HG02759 (cell line): ENCODE measurements at regions not wholly inside any gene's neighbourhood (a gene's known extent, or its start where the extent isn't known, plus 50 kb on each side); places are given as distances from the start of the nearest gene placed in this dataset.
"Not testable (repeated sequence)": the region's sequence is repeated elsewhere in the genome, so short reads cannot be mapped to it uniquely, and the experiment has no call there.

Experiments used
- ATAC-seq: cut with Tn5 transposase; IDR thresholded peaks from one replicate; pipeline ENCODE4 v1.9.1; 2021; ENCODE audit warnings: mild to moderate bottlenecking, moderate library complexity; ENCODE audit not compliant: unreplicated experiment

DNA sequence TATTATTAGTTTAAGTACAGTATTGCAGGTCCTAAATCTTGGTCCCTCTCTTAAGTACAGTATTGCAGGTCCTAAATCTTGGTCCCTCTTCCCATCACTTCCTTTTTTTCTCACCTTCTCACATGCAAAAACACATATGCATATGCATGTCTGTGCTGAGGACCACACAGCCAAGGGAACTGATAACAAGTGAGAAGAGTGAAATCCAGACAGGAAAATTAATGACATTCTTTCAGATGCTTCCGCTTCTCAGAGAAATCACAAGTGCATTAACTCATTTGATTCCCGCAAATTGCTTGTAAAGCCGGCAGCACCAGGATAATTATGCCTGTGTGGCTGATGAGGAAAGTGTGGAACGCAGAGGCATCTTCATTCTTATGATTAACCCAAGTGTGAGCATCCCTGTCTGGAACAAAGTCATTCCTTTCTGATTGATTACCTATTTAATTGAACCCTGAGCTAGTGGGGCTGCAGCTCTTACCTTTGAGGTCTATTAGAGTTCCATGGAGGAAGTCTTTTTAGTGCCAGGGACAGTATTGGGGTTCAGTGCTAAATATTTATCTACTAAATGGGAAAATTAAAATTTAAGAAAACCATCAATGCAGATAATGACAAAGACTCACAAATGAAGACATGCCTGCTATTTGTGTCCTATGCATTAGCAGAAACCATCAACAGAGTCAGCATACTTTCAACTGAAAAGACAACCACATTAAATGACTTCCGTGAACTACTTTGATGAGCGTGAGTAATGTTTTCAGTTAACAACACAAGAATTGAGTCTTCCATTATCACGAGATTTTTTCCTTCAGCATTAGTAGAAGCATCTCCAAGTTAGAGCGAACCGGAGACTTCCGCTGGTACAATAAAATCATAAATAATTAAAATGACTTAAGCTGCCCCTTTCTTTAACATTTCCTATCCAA is 220.4 kb upstream of the SLC35G4 start:
- no peak for ATAC-seq

- ATAC-seq, result peak; percentile 77
Observed at GRCh38 chr18:11387880-11388279, 221.5 kb upstream of the SLC35G4 start.

GRCh38 chr18:11383381-11383780 is 226.0 kb upstream of the SLC35G4 start:
- ATAC-seq, result no peak

- ATAC-seq, result no peak
Observed at GRCh38 chr18:11380968-11381367, 228.4 kb upstream of the SLC35G4 start.

DNA sequence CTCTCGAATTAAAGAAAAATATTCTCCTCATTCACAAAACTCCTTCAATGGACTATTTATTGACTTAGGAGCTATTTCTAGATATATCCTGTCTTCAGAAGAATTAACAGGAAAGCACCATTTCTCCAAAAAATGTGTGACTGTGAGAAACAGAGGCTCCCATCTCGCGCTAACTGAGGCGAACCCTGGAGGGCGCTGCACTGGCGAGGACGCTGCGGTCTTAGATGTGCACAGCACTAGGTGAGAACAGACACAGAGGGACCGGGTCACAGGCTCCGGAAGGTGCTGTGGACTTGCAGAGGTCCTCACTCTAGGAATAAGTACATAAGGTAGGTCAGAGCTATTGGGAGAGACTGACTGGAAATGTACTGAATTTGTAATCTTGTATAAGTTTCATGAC is 229.7 kb upstream of the SLC35G4 start:
- no peak for ATAC-seq

- ATAC-seq, result no peak
Observed at GRCh38 chr18:11377766-11378540, 228.6 kb upstream of the PIEZO2 start.

DNA sequence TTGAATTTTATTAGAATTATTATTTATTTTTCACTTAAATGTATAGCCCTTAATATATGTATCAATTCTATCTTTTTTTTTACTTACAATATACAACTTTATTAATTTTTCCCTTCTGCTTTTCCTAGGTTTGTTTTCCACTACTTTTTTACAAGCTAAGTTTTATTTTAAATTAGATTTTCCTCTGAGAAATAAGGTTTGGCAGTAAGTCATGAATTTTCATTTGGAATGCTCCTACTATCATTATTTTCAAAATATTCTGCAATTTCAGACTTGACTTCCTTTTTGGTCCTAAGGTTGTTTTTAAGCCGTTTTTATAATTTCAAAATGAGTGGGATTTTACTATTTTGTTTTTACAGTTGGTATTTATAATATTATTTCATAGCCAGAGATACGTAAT is 222.8 kb upstream of the PIEZO2 start:
- ATAC-seq, result no peak

- ATAC-seq, result no peak
Observed at GRCh38 chr18:11369556-11369955, 220.2 kb upstream of the PIEZO2 start.

- no peak for ATAC-seq
Observed at GRCh38 chr18:11368020-11368419, 218.7 kb upstream of the PIEZO2 start.

DNA sequence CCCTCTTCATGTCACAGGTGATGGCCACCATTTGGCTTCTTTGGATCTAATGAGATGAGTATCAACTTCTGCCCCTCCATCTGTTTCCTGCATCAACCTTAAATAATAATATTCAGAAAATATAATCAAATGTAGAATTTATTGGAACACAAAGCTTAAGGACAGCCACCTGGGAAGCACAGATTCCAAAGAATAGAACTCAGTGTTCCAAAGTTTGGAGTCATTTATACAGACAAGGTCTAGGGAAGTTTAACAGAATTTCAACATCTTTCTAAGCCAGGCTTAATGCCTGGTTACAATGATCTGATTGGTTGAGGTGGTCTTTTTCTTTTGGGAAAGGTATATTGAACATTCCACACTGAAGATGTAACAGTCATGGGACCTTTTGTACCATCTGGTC is 218.0 kb upstream of the PIEZO2 start:
- no peak for ATAC-seq

- no peak for ATAC-seq
Observed at GRCh38 chr18:11366410-11366809, 217.0 kb upstream of the PIEZO2 start.

DNA sequence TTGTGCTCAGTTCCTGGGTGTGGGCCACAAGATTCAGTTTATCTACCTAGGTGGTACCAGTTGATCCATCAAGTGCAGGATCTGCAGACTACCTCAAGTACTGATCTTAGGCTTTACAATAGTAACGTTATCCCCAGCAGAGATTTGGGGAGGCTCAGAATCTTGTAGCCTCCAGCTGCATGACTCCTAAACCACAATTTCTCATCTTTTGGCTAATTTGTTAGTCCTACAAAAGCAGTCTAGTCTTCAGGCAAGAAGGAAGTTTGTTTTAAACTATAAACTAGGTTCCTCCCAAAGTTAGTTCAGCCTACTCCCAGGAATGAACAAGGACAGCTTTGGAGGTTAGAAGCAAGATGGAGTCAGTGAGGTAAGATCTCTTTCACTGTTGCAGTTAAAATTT is 213.5 kb upstream of the PIEZO2 start:
- ATAC-seq, result no peak

DNA sequence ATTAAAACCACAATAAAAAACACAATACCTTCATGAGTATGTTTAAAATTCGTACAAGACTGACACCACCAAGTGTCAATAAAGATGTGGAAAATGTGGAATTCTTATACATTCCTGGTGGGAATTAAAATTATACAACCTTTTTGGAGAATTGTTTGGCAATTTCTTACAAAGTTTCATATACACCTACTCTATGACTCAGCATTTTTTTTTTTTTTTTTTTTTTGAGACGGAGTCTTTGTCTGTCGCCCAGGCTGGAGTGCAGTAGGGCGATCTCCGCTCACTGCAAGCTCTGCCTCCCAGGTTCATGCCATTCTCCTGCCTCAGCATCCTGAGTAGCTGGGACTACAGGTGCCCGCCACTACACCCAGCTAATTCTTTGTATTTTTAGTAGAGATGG is 212.5 kb upstream of the PIEZO2 start:
- ATAC-seq, result not testable (repeated sequence)

- no peak for ATAC-seq
Observed at GRCh38 chr18:11357678-11358077, 208.3 kb upstream of the PIEZO2 start.

DNA sequence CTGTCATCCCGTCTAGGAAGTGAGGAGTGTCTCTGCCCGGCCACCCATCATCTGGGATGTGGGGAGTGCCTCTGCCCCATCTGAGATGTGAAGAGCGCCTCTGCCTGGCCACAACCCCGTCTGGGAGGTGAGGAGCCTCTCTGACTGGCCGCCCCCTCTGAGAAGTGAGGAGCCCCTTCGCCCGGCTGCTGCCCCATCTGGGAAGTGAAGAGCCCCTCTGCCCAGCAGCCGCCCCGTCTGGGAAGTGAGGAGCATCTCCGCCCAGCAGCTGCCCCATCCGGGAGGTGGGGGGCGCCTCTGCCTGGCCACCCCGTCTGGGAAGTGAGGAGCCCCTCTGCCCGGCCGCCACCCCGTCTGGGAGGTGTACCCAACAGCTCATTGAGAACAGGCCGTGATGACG is 195.2 kb upstream of the PIEZO2 start:
- ATAC-seq, result not testable (repeated sequence)

GRCh38 chr18:11343096-11343495 is 193.7 kb upstream of the PIEZO2 start:
- ATAC-seq, result no peak

GRCh38 chr18:11342115-11342514 is 192.7 kb upstream of the PIEZO2 start:
- ATAC-seq, result not testable (repeated sequence)

DNA sequence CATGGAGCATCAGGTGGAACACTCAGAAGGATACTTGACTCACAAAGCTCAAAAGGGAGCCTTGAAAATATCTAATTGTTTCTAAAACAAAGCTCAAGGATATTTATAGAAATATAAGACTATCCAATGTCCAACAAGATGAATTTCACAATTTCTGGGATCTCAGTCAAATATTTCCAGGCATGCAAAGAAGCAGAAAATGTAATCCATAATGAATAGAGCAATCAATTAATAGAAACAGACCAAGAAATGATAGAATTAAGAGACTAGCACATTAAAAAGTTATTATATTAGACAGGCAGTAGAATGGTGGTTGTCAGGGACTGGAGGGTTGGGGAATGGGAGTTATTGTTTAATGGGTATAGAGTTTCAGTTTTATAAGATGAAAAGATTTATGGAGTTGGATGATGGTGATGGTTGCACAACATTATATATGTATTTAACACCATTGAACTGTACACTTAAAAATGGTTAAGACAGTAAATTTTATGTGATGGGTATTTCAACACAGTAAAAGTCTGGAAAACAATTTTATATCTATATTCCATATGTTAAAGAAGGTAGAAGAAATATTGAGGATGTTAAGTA is 189.9 kb upstream of the PIEZO2 start:
- no peak for ATAC-seq

DNA sequence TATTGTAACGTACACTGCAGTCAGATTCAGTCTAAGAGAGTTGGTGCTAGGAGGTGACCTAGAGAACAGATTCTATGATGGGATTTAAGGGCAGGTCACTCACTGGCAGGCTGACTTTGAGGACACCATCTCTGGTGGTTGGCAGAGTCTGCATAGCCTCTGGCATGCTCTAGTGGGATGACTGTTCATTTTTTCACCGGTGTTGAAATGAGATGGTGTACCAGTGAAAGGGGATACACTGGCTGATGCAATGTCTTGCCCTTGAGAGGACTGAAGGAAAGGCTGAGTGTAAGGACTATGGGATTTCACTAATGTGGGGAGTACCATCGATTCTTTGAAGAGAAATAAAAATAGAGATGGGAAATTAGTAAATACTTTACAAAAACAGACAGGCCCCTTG is 186.9 kb upstream of the PIEZO2 start:
- no peak for ATAC-seq

- ATAC-seq, result no peak
Observed at GRCh38 chr18:11327391-11328009, 178.1 kb upstream of the PIEZO2 start.
